Prostate gland (tissue), 2 donors: ENCODE measurements at regions not wholly inside any gene's neighbourhood (a gene's known extent, or its start where the extent isn't known, plus 50 kb on each side); places are given as distances from the start of the nearest gene placed in this dataset.

Experiments used
- DNase-seq: peaks from one replicate; pipeline ENCODE4 v3.0.0-alpha.2; 2019; ENCODE audit warnings: low spot score
- H3K27ac ChIP-seq, 2 donors: fragments of 200-600 bp; sonication (generic); 2 replicates each; pipeline ENCODE4 v1.5.1; 2017 to 2019
- H3K27me3 ChIP-seq: fragments of 200-600 bp; sonication (generic); replicated peaks from 2 replicates; pipeline ENCODE4 v1.5.1; 2019; ENCODE audit not compliant: insufficient read depth
- H3K36me3 ChIP-seq, 2 donors: fragments of 200-600 bp; sonication (generic); 1 replicate in 1 of 2; 2 replicates in 1 of 2; pipeline versions ENCODE4 v1.5.1 to v1.8.1; 2017 to 2019
- H3K4me1 ChIP-seq: fragments of 200-600 bp; sonication (generic); replicated peaks from 2 replicates; pipeline ENCODE4 v1.5.1; 2019
- H3K4me3 ChIP-seq, 2 donors: fragments of 200-600 bp; sonication (generic); 2 replicates each; pipeline ENCODE4 v1.5.1; 2017 to 2019
- H3K9me3 ChIP-seq: fragments of 200-600 bp; sonication (generic); 2 replicates; pipeline ENCODE4 v1.5.1; 2017
- POLR2A ChIP-seq: fragments of 450-650 bp; IDR thresholded peaks from one replicate; pipeline ENCODE4 v1.6.1; 2016; ENCODE audit warnings: antibody characterized with exemption, mild to moderate bottlenecking
- POLR2AphosphoS5 ChIP-seq: sonication (generic); formaldehyde crosslinking; IDR thresholded peaks from one replicate; pipeline ENCODE4 v1.6.1; 2017; ENCODE audit warnings: antibody characterized with exemption
- WGBS: methylation state at CpG from one replicate; pipeline ENCODE4 v1.1.5; 2018; 5-methylcytosine and 5-hydroxymethylcytosine counted together
- intact Hi-C: fragments of 100-400 bp; cut with DNase I; formaldehyde crosslinking; loops from one replicate; pipeline ENCODE4 v1.14.2; 2022
- TF ChIP-seq, protein P1 (sequence below), 4 experiments: fragments of 200-600 bp in 2 of 4; fragments of 450-650 bp in 2 of 4; sonication (generic) in 2 of 4; IDR thresholded peaks; 1 replicate in 3 of 4; 2 replicates in 1 of 4; pipeline ENCODE4 v1.5.1; 2016 to 2019; ENCODE audit warnings: antibody characterized with exemption in 4 of 4, mild to moderate bottlenecking in 2 of 4, moderate library complexity in 2 of 4

DNA sequence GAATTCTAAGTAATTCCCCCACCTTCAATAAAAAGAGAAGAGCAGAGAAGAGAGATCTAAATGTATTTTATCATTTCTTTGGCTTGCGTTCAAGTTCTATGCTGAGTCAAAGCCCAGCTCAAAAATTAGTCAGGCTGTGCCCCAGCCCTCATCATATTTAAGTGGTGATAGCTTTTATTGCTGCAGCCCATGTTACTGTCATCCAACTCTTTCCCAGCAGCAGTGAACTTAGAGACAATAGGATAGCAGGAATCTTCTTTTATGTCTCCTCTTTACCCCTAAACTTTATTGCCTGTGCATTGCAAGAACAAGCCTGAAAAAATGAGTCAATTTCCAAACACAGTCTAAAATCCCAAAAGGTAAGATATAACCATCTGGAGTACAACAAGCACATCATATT lies 1599.3 kb upstream of the PIK3C3 start:
- intact Hi-C loops = no loop called here
- no peaks in the 10 kb centered on the region for H3K36me3 ChIP-seq
- H3K4me3 ChIP-seq = no peak overlapping the region
- TF ChIP-seq, protein P1, sequence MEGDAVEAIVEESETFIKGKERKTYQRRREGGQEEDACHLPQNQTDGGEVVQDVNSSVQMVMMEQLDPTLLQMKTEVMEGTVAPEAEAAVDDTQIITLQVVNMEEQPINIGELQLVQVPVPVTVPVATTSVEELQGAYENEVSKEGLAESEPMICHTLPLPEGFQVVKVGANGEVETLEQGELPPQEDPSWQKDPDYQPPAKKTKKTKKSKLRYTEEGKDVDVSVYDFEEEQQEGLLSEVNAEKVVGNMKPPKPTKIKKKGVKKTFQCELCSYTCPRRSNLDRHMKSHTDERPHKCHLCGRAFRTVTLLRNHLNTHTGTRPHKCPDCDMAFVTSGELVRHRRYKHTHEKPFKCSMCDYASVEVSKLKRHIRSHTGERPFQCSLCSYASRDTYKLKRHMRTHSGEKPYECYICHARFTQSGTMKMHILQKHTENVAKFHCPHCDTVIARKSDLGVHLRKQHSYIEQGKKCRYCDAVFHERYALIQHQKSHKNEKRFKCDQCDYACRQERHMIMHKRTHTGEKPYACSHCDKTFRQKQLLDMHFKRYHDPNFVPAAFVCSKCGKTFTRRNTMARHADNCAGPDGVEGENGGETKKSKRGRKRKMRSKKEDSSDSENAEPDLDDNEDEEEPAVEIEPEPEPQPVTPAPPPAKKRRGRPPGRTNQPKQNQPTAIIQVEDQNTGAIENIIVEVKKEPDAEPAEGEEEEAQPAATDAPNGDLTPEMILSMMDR (IDR thresholded peaks at IDR 0.05) = no peak
- TF ChIP-seq POLR2A (no peak), POLR2AphosphoS5 (no peak)
- DNase-seq = no peak
- H3K4me1 ChIP-seq = no peaks in the 10 kb centered on the region
- WGBS = 71% methylated on average over 1 of the region's 1 CpG
- no peaks in the 10 kb centered on the region for H3K9me3 ChIP-seq
- H3K27me3 ChIP-seq = no peaks in the 10 kb centered on the region
- no peak overlapping the region for H3K27ac ChIP-seq

DNA sequence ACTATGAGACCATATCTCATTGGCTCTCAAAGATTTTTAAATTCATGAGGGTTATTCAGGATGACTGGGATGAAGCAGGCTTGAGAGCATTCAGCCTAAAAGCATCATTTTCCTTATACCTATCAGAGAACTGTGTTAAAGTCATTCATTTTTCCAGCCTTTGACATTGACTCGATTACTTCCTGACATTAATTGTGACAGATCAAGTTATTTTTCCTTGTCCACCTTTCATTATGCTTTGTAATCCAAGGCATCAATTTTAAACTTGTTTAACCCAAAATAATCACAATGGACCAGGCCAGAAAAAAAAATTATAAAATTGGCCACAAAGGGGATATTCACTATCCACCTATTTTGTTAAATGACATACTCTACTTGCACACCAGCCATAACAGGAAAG lies 1606.8 kb upstream of the PIK3C3 start:
- no peaks in the 10 kb centered on the region for H3K27me3 ChIP-seq
- DNase-seq = no peak
- H3K4me3 ChIP-seq = no peak overlapping the region
- no peak overlapping the region for H3K27ac ChIP-seq
- TF ChIP-seq POLR2AphosphoS5 = no peak
- TF ChIP-seq POLR2A = no peak
- TF ChIP-seq, protein P1 (IDR thresholded peaks at IDR 0.05) = no peak
- no peaks in the 10 kb centered on the region for H3K9me3 ChIP-seq
- intact Hi-C loops = no loop called here
- 83% methylated on average over 1 of the region's 1 CpG for WGBS
- no peaks in the 10 kb centered on the region for H3K36me3 ChIP-seq
- no peaks in the 10 kb centered on the region for H3K4me1 ChIP-seq

DNA sequence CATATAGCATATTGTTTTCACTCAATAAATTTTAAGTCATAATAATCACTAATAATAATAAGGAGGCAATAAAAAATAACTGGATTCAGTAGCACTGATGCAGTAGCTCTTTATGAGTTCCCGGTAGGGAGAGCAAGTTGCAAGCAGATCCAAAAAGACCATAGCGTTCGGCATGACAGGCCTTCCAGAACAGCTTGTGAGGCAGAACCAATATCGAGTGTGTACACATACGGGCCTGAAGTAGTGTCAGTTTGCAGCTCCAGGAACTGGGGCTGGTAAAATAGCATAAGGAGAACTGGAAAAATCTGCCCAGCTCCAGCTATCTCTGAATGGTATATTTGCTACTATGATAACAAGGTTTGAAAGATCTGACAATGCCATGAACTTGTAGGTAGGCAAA lies 1607.8 kb upstream of the PIK3C3 start:
- Histone ChIP-seq H3K4me1 (no peaks in the 10 kb centered on the region), H3K36me3 (no peaks in the 10 kb centered on the region), H3K27me3 (no peaks in the 10 kb centered on the region), H3K27ac (no peak overlapping the region), H3K4me3 (no peak overlapping the region), H3K9me3 (no peaks in the 10 kb centered on the region)
- intact Hi-C loops = no loop called here
- TF ChIP-seq, protein P1 (IDR thresholded peaks at IDR 0.05) = no peak
- TF ChIP-seq POLR2A (no peak), POLR2AphosphoS5 (no peak)
- no peak for DNase-seq
- WGBS = 90% methylated on average over 5 of the region's 5 CpGs

DNA sequence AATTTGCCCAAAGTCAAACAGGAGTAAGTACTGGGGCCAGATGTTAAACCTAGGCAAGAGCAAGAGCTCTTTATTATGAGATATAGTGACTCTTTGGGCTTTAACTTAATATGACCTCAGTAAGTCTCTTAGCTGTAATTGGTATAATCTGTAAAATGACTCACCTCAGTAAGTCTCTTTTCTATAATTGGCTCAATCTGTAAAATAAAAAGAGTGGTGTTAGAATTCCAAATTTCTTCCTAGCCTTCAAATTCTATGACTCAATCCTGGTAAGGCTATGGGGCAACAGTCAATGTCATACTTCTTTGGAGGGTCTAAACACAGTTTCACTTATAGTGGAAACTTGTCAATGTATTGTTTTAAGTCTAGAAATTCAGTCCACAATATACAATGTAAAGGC lies 1608.9 kb upstream of the PIK3C3 start:
- intact Hi-C loops = no loop called here
- Histone ChIP-seq H3K36me3 (no peaks in the 10 kb centered on the region), H3K27ac (no peak overlapping the region), H3K27me3 (no peaks in the 10 kb centered on the region), H3K9me3 (no peaks in the 10 kb centered on the region), H3K4me1 (no peaks in the 10 kb centered on the region), H3K4me3 (no peak overlapping the region)
- DNase-seq = no peak
- TF ChIP-seq POLR2AphosphoS5 (no peak), POLR2A (no peak)
- TF ChIP-seq, protein P1 (IDR thresholded peaks at IDR 0.05) = no peak

DNA sequence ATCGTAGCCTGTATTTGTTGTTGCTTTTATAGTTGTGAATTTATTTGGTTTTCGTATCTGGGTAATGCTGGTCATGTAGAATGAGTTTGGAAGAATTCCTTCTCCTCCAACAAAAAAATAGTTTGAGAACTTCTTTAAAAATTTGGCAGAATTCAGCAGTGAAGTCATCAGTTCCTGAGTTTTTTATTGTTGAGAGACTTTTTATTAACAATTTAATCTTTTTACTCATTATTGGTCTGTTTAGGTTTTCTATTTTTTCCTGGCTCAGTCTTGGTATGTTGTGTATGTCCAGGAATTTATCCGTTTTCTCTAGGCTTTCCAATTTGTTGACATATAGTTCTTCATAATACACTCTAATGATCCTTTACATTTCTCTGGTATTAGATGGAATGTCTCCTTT lies 1613.3 kb upstream of the PIK3C3 start:
- H3K9me3 ChIP-seq = no peaks in the 10 kb centered on the region
- TF ChIP-seq, protein P1 (IDR thresholded peaks at IDR 0.05) = no peak
- no peaks in the 10 kb centered on the region for H3K36me3 ChIP-seq
- intact Hi-C loops = no loop called here
- no peaks in the 10 kb centered on the region for H3K4me1 ChIP-seq
- 77% methylated on average over 3 of the region's 3 CpGs for WGBS
- DNase-seq = no peak
- no peak overlapping the region for H3K27ac ChIP-seq
- H3K4me3 ChIP-seq = no peak overlapping the region
- no peaks in the 10 kb centered on the region for H3K27me3 ChIP-seq
